Lung (tissue), 11 donors: ENCODE measurements at regions not wholly inside any gene's neighbourhood (a gene's known extent, or its start where the extent isn't known, plus 50 kb on each side); places are given as distances from the start of the nearest gene placed in this dataset.

Source experiments
- ATAC-seq: fragments of 200-7000 bp; cut with Tn5 transposase; one replicate; pipeline ENCODE4 v1.9.1; 2020; ENCODE audit warnings: moderate number of reproducible peaks; ENCODE audit not compliant: insufficient read depth, low FRiP score
- DNase-seq, 3 donors: peaks; one replicate each; pipeline ENCODE4 v3.0.0-alpha.2; 2013 to 2017
- H3K27ac ChIP-seq, 2 donors: one replicate each; pipeline ENCODE4 v1.5.1; 2013; ENCODE audit warnings: mild to moderate bottlenecking in 2 of 2, moderate library complexity in 2 of 2, control low read depth in 1 of 2, inconsistent platforms in 1 of 2, low read depth in 1 of 2, low read length in 1 of 2
- H3K27me3 ChIP-seq, 3 donors: one replicate each; pipeline ENCODE4 v1.5.1; 2013; ENCODE audit warnings: low read length in 2 of 3; ENCODE audit not compliant: control insufficient read depth in 3 of 3, insufficient read depth in 3 of 3
- H3K36me3 ChIP-seq, 4 donors: one replicate each; pipeline ENCODE4 v1.5.1; 2013; ENCODE audit warnings: low read length in 4 of 4, mild to moderate bottlenecking in 1 of 4, moderate library complexity in 1 of 4; ENCODE audit not compliant: control insufficient read depth in 4 of 4, insufficient read depth in 4 of 4
- H3K4me1 ChIP-seq, 5 donors: one replicate each; pipeline ENCODE4 v1.5.1; 2013; ENCODE audit warnings: low read length in 5 of 5, mild to moderate bottlenecking in 2 of 5, moderate library complexity in 1 of 5; ENCODE audit not compliant: control insufficient read depth in 5 of 5, insufficient read depth in 5 of 5
- H3K4me3 ChIP-seq: one replicate; pipeline ENCODE4 v1.5.1; 2013; ENCODE audit warnings: mild to moderate bottlenecking, control low read depth, moderate library complexity
- H3K9ac ChIP-seq, 2 donors: one replicate each; pipeline ENCODE4 v1.5.1; 2013; ENCODE audit warnings: low read length in 2 of 2, control low read depth in 1 of 2; ENCODE audit not compliant: insufficient read depth in 1 of 2
- H3K9me3 ChIP-seq, 4 donors: one replicate each; pipeline ENCODE4 v1.5.1; 2013; ENCODE audit warnings: low read length in 3 of 4, mild to moderate bottlenecking in 1 of 4, moderate library complexity in 1 of 4; ENCODE audit not compliant: control insufficient read depth in 4 of 4, insufficient read depth in 3 of 4
- WGBS, 2 donors: extraction: QIAGEN DNeasy Blood & Tissue Kit; methylation state at CpG; one replicate each; pipeline ENCODE4 v1.1.7; 2013; 5-methylcytosine and 5-hydroxymethylcytosine counted together
- TF ChIP-seq, protein P1 (sequence below): IDR thresholded peaks from 2 replicates; pipeline ENCODE4 v1.5.1; 2012; ENCODE audit warnings: mild to moderate bottlenecking; ENCODE audit errors: control extremely low read depth, extremely low read depth
- donor health status: control.
- donor health status: control.
- donor health status: Bipolar disorder and iron deficiency.
- donor health status: healthy.
- donor health status: DM: yes; HTN: yes; CAD: no.

DNA sequence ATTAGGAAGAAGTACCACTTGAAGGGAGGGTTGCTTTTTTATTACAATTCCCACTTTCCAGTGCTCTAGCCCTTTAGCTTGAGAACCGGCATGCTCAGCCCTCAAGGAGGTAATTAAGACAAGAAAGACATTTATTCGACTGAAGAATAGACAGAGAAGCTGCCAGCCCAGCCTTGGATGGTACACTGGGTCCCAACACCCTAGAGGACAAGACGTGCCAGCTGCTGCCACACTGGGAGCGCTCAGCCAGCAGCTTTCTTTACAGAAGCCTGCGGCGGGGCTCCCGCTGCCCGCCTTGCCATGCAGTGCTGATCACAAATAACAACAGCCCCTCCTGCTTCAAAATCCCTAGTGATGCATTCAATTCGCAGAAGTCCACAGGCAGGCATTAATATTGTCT lies 746.3 kb upstream of the RAB6C start:
- Histone ChIP-seq H3K36me3 (no peaks in the 10 kb centered on the region), H3K27me3 (no peaks in the 10 kb centered on the region), H3K9me3 (peaks cover 0 to 1% (median 0%) of the 10 kb centered on the region in 4 donors), H3K4me1 (no peaks in the 10 kb centered on the region), H3K4me3 (no peak overlapping the region), H3K27ac (no peak overlapping the region), H3K9ac (no peak overlapping the region)
- TF ChIP-seq, protein P1, sequence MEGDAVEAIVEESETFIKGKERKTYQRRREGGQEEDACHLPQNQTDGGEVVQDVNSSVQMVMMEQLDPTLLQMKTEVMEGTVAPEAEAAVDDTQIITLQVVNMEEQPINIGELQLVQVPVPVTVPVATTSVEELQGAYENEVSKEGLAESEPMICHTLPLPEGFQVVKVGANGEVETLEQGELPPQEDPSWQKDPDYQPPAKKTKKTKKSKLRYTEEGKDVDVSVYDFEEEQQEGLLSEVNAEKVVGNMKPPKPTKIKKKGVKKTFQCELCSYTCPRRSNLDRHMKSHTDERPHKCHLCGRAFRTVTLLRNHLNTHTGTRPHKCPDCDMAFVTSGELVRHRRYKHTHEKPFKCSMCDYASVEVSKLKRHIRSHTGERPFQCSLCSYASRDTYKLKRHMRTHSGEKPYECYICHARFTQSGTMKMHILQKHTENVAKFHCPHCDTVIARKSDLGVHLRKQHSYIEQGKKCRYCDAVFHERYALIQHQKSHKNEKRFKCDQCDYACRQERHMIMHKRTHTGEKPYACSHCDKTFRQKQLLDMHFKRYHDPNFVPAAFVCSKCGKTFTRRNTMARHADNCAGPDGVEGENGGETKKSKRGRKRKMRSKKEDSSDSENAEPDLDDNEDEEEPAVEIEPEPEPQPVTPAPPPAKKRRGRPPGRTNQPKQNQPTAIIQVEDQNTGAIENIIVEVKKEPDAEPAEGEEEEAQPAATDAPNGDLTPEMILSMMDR: no peak
- DNase-seq (no peak), ATAC-seq (no peak)
- 78 to 85% methylated on average over 9 of the region's 9 CpGs for WGBS, 2 donors

DNA sequence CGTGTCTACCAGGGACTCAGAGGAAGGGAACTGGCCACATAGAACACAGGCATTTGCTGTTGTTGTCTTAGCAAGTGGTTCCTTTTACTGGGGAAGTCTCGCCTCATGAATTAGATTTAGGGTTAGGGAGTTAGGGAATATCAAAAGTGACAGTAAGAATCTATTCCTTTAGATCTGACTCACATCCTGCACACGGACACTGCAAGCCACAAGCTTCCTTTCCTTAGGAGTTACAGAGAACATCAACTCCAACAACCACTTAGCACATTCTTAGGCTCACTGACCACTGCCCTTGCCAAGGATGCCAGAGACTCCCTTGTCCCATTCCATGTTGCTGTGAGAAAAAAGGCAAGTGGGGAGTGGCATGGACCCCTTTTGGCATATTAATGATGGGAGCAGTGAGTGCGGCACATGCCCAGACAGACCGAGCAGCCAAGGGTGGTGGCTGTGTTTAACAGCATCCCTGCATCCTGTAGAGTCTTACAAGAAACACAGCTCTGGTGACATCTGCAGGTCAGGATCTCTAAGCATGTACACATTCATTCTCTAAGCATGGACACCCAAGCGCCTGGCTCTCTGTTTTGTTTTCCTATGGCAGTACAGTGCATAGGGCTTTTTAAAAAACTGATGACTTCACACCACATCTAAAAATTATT lies 745.6 kb upstream of the RAB6C start:
- 46 to 50% methylated on average over 6 of the region's 6 CpGs for WGBS, 2 donors
- H3K27ac ChIP-seq: no peak overlapping the region
- no peaks in the 10 kb centered on the region for H3K4me1 ChIP-seq
- peaks cover 0 to 1% (median 0%) of the 10 kb centered on the region in 4 donors for H3K9me3 ChIP-seq
- ATAC-seq: no peak
- no peaks in the 10 kb centered on the region for H3K27me3 ChIP-seq
- peak; percentile 27 to 70 (median 61) for DNase-seq
- H3K9ac ChIP-seq: no peak overlapping the region
- H3K4me3 ChIP-seq: no peak overlapping the region
- H3K36me3 ChIP-seq: no peaks in the 10 kb centered on the region
- TF ChIP-seq, protein P1: no peak

DNA sequence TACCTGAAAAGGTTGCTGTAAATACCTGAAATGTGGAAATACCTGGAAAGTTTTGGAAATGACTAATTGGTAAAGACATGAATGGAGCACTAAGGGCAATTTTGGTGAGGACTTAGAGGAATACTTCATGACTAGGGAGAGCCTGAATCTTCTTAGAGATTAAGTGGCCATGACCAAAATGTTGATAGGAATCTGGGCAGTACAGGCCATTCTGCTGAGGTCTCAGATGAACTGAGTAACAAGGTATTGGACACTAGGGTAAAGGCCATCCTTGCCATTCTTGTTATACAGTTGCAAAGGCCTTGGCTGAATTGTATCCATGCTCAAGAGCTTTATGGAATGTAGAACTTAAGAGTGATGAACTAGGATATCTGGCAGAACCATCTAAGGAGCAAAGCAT lies 742.9 kb upstream of the RAB6C start:
- no peak for ATAC-seq
- no peaks in the 10 kb centered on the region for H3K27me3 ChIP-seq
- TF ChIP-seq, protein P1: no peak

More for the DNA sequence above, 742.9 kb upstream of the RAB6C start:
- Histone ChIP-seq H3K9ac (no peak overlapping the region), H3K4me3 (no peak overlapping the region), H3K27ac (no peak overlapping the region), H3K9me3 (no peaks in the 10 kb centered on the region), H3K36me3 (no peaks in the 10 kb centered on the region), H3K4me1 (no peaks in the 10 kb centered on the region)
- no peak for DNase-seq
